ENCODE measurements at regions not wholly inside any gene's neighbourhood (a gene's known extent, or its start where the extent isn't known, plus 50 kb on each side); places are given as distances from the start of the nearest gene placed in this dataset.

DNA sequence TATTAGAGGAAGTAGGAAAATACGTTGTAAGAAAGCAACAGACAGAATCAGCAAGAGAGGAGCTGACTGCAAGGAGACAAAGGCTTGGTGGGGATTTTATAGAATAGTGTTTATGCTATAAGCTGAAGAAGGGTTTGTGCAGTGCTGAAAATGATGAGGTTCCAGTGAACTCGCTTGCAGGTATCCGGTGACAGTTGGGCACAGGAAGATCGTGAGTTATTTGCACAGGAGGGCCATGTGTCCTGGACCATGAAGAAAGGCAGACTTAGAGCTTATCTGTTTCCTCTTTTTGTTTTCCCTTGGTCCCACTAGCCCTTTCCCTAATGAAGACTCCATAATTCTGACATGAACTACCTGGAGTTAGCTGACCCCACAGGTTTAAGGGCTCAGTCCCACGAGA, 61.4 kb downstream of the NXNL2 start:
- intact Hi-C loops (cut with micrococcal nuclease; ENCODE audit: unreplicated experiment) (no loop called here), in situ Hi-C loops (cut with MboI) (loop anchor here (10.0 kb wide), 2 partner anchors 58 to 148 kb away; no protein-coding TSS in a partner anchor)
- TF ChIP-seq CHD2 (IDR thresholded peaks at IDR 0.05; ENCODE audit: borderline replicate concordance, low read depth, low read length): no peak
- no peak for TF ChIP-seq ZSCAN29 (IDR thresholded peaks at IDR 0.05)
- no peak for TF ChIP-seq GATAD2B (conservative IDR thresholded peaks at IDR 0.05; ENCODE audit: low read depth)
- TF ChIP-seq TCF12 (IDR thresholded peaks at IDR 0.05; ENCODE audit: low read depth, low read length): no peak
- no peak for TF ChIP-seq NFYA (IDR thresholded peaks at IDR 0.05; ENCODE audit: borderline replicate concordance, low read depth, low read length)
- no peak for TF ChIP-seq FOXK2 (IDR thresholded peaks at IDR 0.05)
- TF ChIP-seq NFIC (IDR thresholded peaks at IDR 0.05; ENCODE audit: low read depth, low read length): no peak
- no peak for TF ChIP-seq CREB1 (IDR thresholded peaks at IDR 0.05; ENCODE audit: low read depth)
- RAD21 ChIA-PET (ENCODE audit: unreplicated experiment): interaction anchor here (1.0 kb wide), 1 partner anchor 405 kb away, joined by 3 read pairs; no protein-coding TSS in a partner anchor
- Histone ChIP-seq H3K4me1 (ENCODE audit: control insufficient read depth, insufficient read depth, low read length) (no peaks in the 10 kb centered on the region), H3K4me2 (ENCODE audit: control insufficient read depth, insufficient read depth) (no peak overlapping the region), H3K9ac (ENCODE audit: control insufficient read depth, insufficient read depth, low read length) (no peak overlapping the region), H3K27me3 (replicated peaks in 1 of 2; ENCODE audit: control insufficient read depth in 2 of 2, insufficient read depth in 2 of 2, low read length in 1 of 2) (no peaks in the 10 kb centered on the region), H3K79me2 (ENCODE audit: control insufficient read depth, insufficient read depth, low read length) (no peaks in the 10 kb centered on the region), H3K27ac (ENCODE audit: control insufficient read depth, insufficient read depth) (no peak overlapping the region), H2AFZ (ENCODE audit: control insufficient read depth, low read depth, low read length) (no peak overlapping the region), H4K20me1 (ENCODE audit: control insufficient read depth, insufficient read depth) (no peaks in the 10 kb centered on the region), H3K36me3 (ENCODE audit: control insufficient read depth in 2 of 2, insufficient read depth in 2 of 2, low read length in 1 of 2) (no peaks in the 10 kb centered on the region), H3K4me3 (no peak overlapping the region), H3K9me3 (replicated peaks; ENCODE audit: control insufficient read depth, insufficient read depth, low read length) (no peaks in the 10 kb centered on the region)
- POLR2A ChIA-PET: no interaction called here
- no TSS peak for BruUV-seq (replicated peaks)
- CTCF ChIA-PET: interaction anchor here (0.6 to 1.4 kb wide), 2 partner anchors 12 to 280 kb away, joined by 3 read pairs; no protein-coding TSS in a partner anchor
- 0% methylated on average over 5 of the region's 5 CpGs for WGBS (ENCODE audit: insufficient coverage, insufficient replicate concordance, low lambda C conversion rate, missing lambda C conversion rate)
- DNase-seq (ENCODE audit: low read depth, low spot score) (no peak), ATAC-seq (no peak), FAIRE-seq (no peak)
- SMC1A ChIA-PET (ENCODE audit: uncharacterized antibody, unreplicated experiment): interaction anchor here (0.8 kb wide), 1 partner anchor 405 kb away, joined by 4 read pairs; no protein-coding TSS in a partner anchor

DNA sequence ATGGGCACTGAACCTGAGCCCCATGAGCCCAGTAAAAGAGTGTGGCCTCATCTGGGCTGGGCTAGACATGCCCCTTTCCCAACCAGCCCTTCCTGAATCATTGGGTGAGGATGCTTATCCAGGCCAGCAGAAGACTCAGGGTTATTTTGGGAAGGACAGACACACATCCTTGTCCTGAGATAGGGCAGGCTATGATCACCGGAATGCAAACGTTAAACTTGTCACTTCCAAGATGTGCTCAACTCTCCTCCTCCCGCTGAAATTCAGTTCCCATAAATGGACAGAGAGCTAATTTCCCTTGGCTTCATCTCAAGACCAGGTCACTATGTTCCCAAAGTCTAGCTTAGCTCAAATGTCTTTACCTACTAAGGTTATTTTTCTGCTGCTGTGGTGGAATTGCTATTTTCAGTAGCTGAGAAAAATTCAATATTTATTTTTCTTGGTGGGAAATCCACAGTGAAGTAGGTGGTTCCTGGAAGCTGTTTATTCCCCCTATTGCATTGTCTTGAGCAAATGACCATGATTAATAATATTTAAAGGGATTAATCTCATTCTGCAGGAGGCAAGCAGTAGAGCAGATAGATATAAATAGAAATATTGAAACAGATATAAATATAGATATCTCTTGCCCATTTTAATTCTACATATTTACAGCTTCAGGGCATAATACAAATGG, 70.0 kb downstream of the NXNL2 start:
- in situ Hi-C loops (cut with MboI): no loop called here
- Histone ChIP-seq H3K27ac (ENCODE audit: control insufficient read depth, insufficient read depth) (no peak overlapping the region), H3K36me3 (ENCODE audit: control insufficient read depth in 2 of 2, insufficient read depth in 2 of 2, low read length in 1 of 2) (no peaks in the 10 kb centered on the region), H3K9ac (ENCODE audit: control insufficient read depth, insufficient read depth, low read length) (no peak overlapping the region), H3K4me3 (no peak overlapping the region), H3K4me2 (ENCODE audit: control insufficient read depth, insufficient read depth) (no peak overlapping the region), H3K27me3 (replicated peaks in 1 of 2; ENCODE audit: control insufficient read depth in 2 of 2, insufficient read depth in 2 of 2, low read length in 1 of 2) (no peaks in the 10 kb centered on the region), H2AFZ (ENCODE audit: control insufficient read depth, low read depth, low read length) (no peak overlapping the region), H3K4me1 (ENCODE audit: control insufficient read depth, insufficient read depth, low read length) (no peaks in the 10 kb centered on the region), H4K20me1 (ENCODE audit: control insufficient read depth, insufficient read depth) (no peaks in the 10 kb centered on the region), H3K9me3 (replicated peaks; ENCODE audit: control insufficient read depth, insufficient read depth, low read length) (no peaks in the 10 kb centered on the region), H3K79me2 (ENCODE audit: control insufficient read depth, insufficient read depth, low read length) (no peaks in the 10 kb centered on the region)
- ChIA-PET CTCF (no interaction called here), SMC1A (ENCODE audit: uncharacterized antibody, unreplicated experiment) (no interaction called here), POLR2A (no interaction called here), RAD21 (ENCODE audit: unreplicated experiment) (no interaction called here)
- FAIRE-seq (no peak), ATAC-seq (no peak), DNase-seq (ENCODE audit: low read depth, low spot score) (no peak)
- 33% methylated on average over 3 of the region's 3 CpGs for WGBS (ENCODE audit: insufficient coverage, insufficient replicate concordance, low lambda C conversion rate, missing lambda C conversion rate)
- intact Hi-C loops (cut with micrococcal nuclease; ENCODE audit: unreplicated experiment): no loop called here
- no TSS peak for BruUV-seq (replicated peaks)
- TF ChIP-seq FOS (IDR thresholded peaks at IDR 0.05; ENCODE audit: borderline replicate concordance, extremely low read depth, insufficient read length) (no peak), SREBF2 (IDR thresholded peaks at IDR 0.05; ENCODE audit: low read length) (no peak), MTA3 (IDR thresholded peaks at IDR 0.05; ENCODE audit: borderline replicate concordance, low read length) (no peak), CREB1 (IDR thresholded peaks at IDR 0.05; ENCODE audit: low read depth) (no peak), RELA (IDR thresholded peaks at IDR 0.05; ENCODE audit: borderline replicate concordance, partially characterized antibody) (no peak), HDAC6 (IDR thresholded peaks at IDR 0.05; ENCODE audit: unreplicated experiment) (no peak)
